GM12878 (cell line): ENCODE measurements at regions not wholly inside any gene's neighbourhood (a gene's known extent, or its start where the extent isn't known, plus 50 kb on each side); places are given as distances from the start of the nearest gene placed in this dataset.

ENCODE experiments used
- ATAC-seq: fragments of 200-7000 bp; cut with Tn5 transposase; 3 replicates; pipeline ENCODE4 v1.9.1; 2020; ENCODE audit warnings: mild to moderate bottlenecking, moderate library complexity
- BruUV-seq: library from RNA; stranded (reverse); fragments of 400-500 nt; replicated peaks from 2 replicates; lab custom pipeline; 2021; lab: Mats Ljungman, UMichigan
- CTCF ChIA-PET: fragments of 300-600 bp; sonication (Branson Sonifier 250); formaldehyde crosslinking; extraction: SDS; loops from one replicate; lab custom pipeline; 2021; ENCODE audit warnings: inconsistent platforms; lab: Yijun Ruan, JAX
- POLR2A ChIA-PET: fragments of 350-600 bp; formaldehyde crosslinking; extraction: SDS; loops from one replicate; lab custom pipeline; 2021; ENCODE audit warnings: inconsistent platforms; lab: Charles Lee
- RAD21 ChIA-PET: fragments of 300-600 bp; sonication (Branson Sonifier 250); formaldehyde crosslinking; loops from one replicate; lab custom pipeline; 2023; ENCODE audit warnings: antibody characterized with exemption; ENCODE audit not compliant: unreplicated experiment; lab: Charles Lee
- SMC1A ChIA-PET: fragments of 300-600 bp; sonication (Branson Sonifier 250); formaldehyde crosslinking; loops from one replicate; lab custom pipeline; 2023; ENCODE audit not compliant: unreplicated experiment, uncharacterized antibody; lab: Charles Lee
- DNase-seq: peaks from one replicate; pipeline ENCODE4 v3.0.0-alpha.2; 2011; ENCODE audit warnings: low read depth, low spot score
- FAIRE-seq: peaks from 3 replicates; lab custom pipeline; 2011; peaks lifted over from hg19 to GRCh38; lab: Jason Lieb, UNC
- H2AFZ ChIP-seq: 2 replicates; pipeline ENCODE4 v1.6.0; 2011; ENCODE audit warnings: low read depth, low read length, control low read depth; ENCODE audit not compliant: control insufficient read depth
- H3K27ac ChIP-seq: 2 replicates; pipeline ENCODE4 v1.5.1; 2011; ENCODE audit warnings: control low read depth; ENCODE audit not compliant: control insufficient read depth, insufficient read depth
- H3K27me3 ChIP-seq, 2 experiments: replicated peaks in 1 of 2; 2 replicates each; pipeline versions ENCODE4 v1.6.0 to v1.6.1; 2011; ENCODE audit warnings: low read length in 1 of 2; ENCODE audit not compliant: control insufficient read depth in 2 of 2, insufficient read depth in 2 of 2
- H3K36me3 ChIP-seq, 2 experiments: 2 replicates each; pipeline ENCODE4 v1.5.1; 2011; ENCODE audit warnings: low read length in 1 of 2; ENCODE audit not compliant: control insufficient read depth in 2 of 2, insufficient read depth in 2 of 2
- H3K4me1 ChIP-seq: 2 replicates; pipeline ENCODE4 v1.6.1; 2011; ENCODE audit warnings: mild to moderate bottlenecking, low read length, moderate library complexity, mixed read lengths; ENCODE audit not compliant: control insufficient read depth, insufficient read depth
- H3K4me2 ChIP-seq: 2 replicates; pipeline ENCODE4 v1.6.0; 2011; ENCODE audit warnings: control low read depth; ENCODE audit not compliant: control insufficient read depth, insufficient read depth
- H3K4me3 ChIP-seq: fragments of 200-600 bp; sonication (generic); 2 replicates; pipeline ENCODE4 v1.5.1; 2016
- H3K79me2 ChIP-seq: 2 replicates; pipeline ENCODE4 v1.6.0; 2011; ENCODE audit warnings: low read length; ENCODE audit not compliant: control insufficient read depth, insufficient read depth
- H3K9ac ChIP-seq: 2 replicates; pipeline ENCODE4 v1.8.0; 2011; ENCODE audit warnings: low read length, control low read depth, mixed read lengths; ENCODE audit not compliant: control insufficient read depth, insufficient read depth
- H3K9me3 ChIP-seq: replicated peaks from 3 replicates; pipeline ENCODE4 v1.5.1; 2011; ENCODE audit warnings: mild to moderate bottlenecking, low read length; ENCODE audit not compliant: control insufficient read depth, insufficient read depth
- H4K20me1 ChIP-seq: 2 replicates; pipeline ENCODE4 v1.6.0; 2011; ENCODE audit not compliant: control insufficient read depth, insufficient read depth
- HDAC6 ChIP-seq: fragments of 200-600 bp; sonication (generic); IDR thresholded peaks from one replicate; pipeline ENCODE4 v1.8.0; 2017; ENCODE audit warnings: antibody characterized with exemption; ENCODE audit not compliant: unreplicated experiment
- IRF3 ChIP-seq: fragments of 450-650 bp; IDR thresholded peaks from 2 replicates; pipeline ENCODE4 v1.6.1; 2014; ENCODE audit warnings: mild to moderate bottlenecking
- MYC ChIP-seq: IDR thresholded peaks from 2 replicates; pipeline ENCODE4 v1.6.1; 2011; ENCODE audit warnings: mild to moderate bottlenecking, low read length, moderate library complexity, inconsistent platforms; ENCODE audit not compliant: insufficient read depth, insufficient replicate concordance, insufficient read length, severe bottlenecking
- PAX8 ChIP-seq: fragments of 450-650 bp; IDR thresholded peaks from 2 replicates; pipeline ENCODE4 v1.6.1; 2017; ENCODE audit warnings: mild to moderate bottlenecking, moderate library complexity
- RB1 ChIP-seq: fragments of 450-650 bp; formaldehyde crosslinking; IDR thresholded peaks from 2 replicates; pipeline ENCODE4 v1.6.1; 2017; ENCODE audit warnings: mild to moderate bottlenecking, borderline replicate concordance
- SRF ChIP-seq, 2 experiments: IDR thresholded peaks; 2 replicates each; pipeline ENCODE4 v1.6.1; 2011; ENCODE audit warnings: low read depth in 2 of 2, low read length in 2 of 2, mild to moderate bottlenecking in 1 of 2, moderate library complexity in 1 of 2
- WRNIP1 ChIP-seq: IDR thresholded peaks from 2 replicates; pipeline ENCODE4 v1.6.1; 2011; ENCODE audit warnings: low read depth, low read length, improper control_type of control experiment, borderline replicate concordance
- ZBTB40 ChIP-seq: fragments of 450-650 bp; IDR thresholded peaks from 2 replicates; pipeline ENCODE4 v1.6.1; 2016; ENCODE audit warnings: mild to moderate bottlenecking, moderate library complexity, borderline replicate concordance
- ZNF687 ChIP-seq: fragments of 450-650 bp; IDR thresholded peaks from 2 replicates; pipeline ENCODE4 v1.6.1; 2017; ENCODE audit warnings: mild to moderate bottlenecking, moderate library complexity
- WGBS: methylation state at CpG from one replicate; pipeline ENCODE4 v1.1.6; 2016; ENCODE audit warnings: low lambda C conversion rate; ENCODE audit not compliant: insufficient replicate concordance, insufficient coverage; ENCODE audit errors: missing lambda C conversion rate; 5-methylcytosine and 5-hydroxymethylcytosine counted together
- in situ Hi-C: fragments of 300-500 bp; cut with MboI; formaldehyde crosslinking; loops from 9 replicates; pipeline ENCODE4 v1.14.3; 2018; ENCODE audit warnings: mixed read lengths
- intact Hi-C: fragments of 100-400 bp; cut with micrococcal nuclease; formaldehyde crosslinking; loops from one replicate; pipeline ENCODE4 v1.14.2; 2022; ENCODE audit not compliant: unreplicated experiment

- no peak for TF ChIP-seq PAX8
- TF ChIP-seq MYC, result no peak
- TF ChIP-seq, all 136 proteins: peak for 0
Observed at GRCh38 chr21:27391990-27392389, 425.1 kb upstream of the ADAMTS5 start (continued).

GRCh38 chr21:27390384-27390783 is 423.5 kb upstream of the ADAMTS5 start:
- POLR2A ChIA-PET, result no interaction called here
- no peak for ATAC-seq
- CTCF ChIA-PET, result no interaction called here
- H3K27ac ChIP-seq, result no peak overlapping the region
- no peak overlapping the region for H3K4me2 ChIP-seq
- H4K20me1 ChIP-seq, result no peaks in the 10 kb centered on the region
- H3K27me3 ChIP-seq, result no peaks in the 10 kb centered on the region
- no peaks in the 10 kb centered on the region for H3K9me3 ChIP-seq
- H2AFZ ChIP-seq, result no peak overlapping the region
- H3K4me3 ChIP-seq, result no peak overlapping the region
- no peaks in the 10 kb centered on the region for H3K36me3 ChIP-seq
- no peaks in the 10 kb centered on the region for H3K4me1 ChIP-seq
- intact Hi-C loops, result no loop called here
- H3K9ac ChIP-seq, result no peak overlapping the region
- WGBS, result 0% methylated on average over 2 of the region's 2 CpGs
- DNase-seq, result no peak
- RAD21 ChIA-PET, result no interaction called here
- SMC1A ChIA-PET, result no interaction called here
- TF ChIP-seq IRF3 (no peak), ZNF687 (no peak), RB1 (no peak), ZBTB40 (no peak), SRF (IDR thresholded peaks at IDR 0.05; ENCODE audit: low read depth in 2 of 2, low read length in 2 of 2) (no peak), WRNIP1 (no peak), HDAC6 (no peak)
- in situ Hi-C loops, result no loop called here
- no peaks in the 10 kb centered on the region for H3K79me2 ChIP-seq
- FAIRE-seq, result no peak
- no TSS peak for BruUV-seq
